OCI-LY1 (cell line): ENCODE measurements at regions not wholly inside any gene's neighbourhood (a gene's known extent, or its start where the extent isn't known, plus 50 kb on each side); places are given as distances from the start of the nearest gene placed in this dataset.

Experiments
- EZH2 ChIP-seq: fragments of 200-600 bp; sonication (generic), shearing (Covaris generic); IDR thresholded peaks from 2 replicates; pipeline ENCODE4 v1.8.0; 2017; ENCODE audit warnings: borderline replicate concordance, mixed run types, mild to moderate bottlenecking, antibody characterized with exemption, low read length, moderate library complexity, mixed read lengths
- TF ChIP-seq, protein P1 (sequence below): fragments of 200-600 bp; sonication (generic), shearing (Covaris generic); IDR thresholded peaks from 2 replicates; pipeline ENCODE4 v1.5.1; 2017; ENCODE audit warnings: mild to moderate bottlenecking, antibody characterized with exemption, low read length, moderate library complexity, mixed read lengths

GRCh38 chr5:174614500-174615135, 109.8 kb upstream of the MSX2 start:
- TF ChIP-seq, protein P1, sequence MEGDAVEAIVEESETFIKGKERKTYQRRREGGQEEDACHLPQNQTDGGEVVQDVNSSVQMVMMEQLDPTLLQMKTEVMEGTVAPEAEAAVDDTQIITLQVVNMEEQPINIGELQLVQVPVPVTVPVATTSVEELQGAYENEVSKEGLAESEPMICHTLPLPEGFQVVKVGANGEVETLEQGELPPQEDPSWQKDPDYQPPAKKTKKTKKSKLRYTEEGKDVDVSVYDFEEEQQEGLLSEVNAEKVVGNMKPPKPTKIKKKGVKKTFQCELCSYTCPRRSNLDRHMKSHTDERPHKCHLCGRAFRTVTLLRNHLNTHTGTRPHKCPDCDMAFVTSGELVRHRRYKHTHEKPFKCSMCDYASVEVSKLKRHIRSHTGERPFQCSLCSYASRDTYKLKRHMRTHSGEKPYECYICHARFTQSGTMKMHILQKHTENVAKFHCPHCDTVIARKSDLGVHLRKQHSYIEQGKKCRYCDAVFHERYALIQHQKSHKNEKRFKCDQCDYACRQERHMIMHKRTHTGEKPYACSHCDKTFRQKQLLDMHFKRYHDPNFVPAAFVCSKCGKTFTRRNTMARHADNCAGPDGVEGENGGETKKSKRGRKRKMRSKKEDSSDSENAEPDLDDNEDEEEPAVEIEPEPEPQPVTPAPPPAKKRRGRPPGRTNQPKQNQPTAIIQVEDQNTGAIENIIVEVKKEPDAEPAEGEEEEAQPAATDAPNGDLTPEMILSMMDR, result no peak
- no peak for TF ChIP-seq EZH2
